ENCODE measurements at regions not wholly inside any gene's neighbourhood (a gene's known extent, or its start where the extent isn't known, plus 50 kb on each side); places are given as distances from the start of the nearest gene placed in this dataset.

GRCh38 chr2:150677551-150677950, 190.1 kb upstream of the RND3 start:
- intact Hi-C loops (cut with DNase I) = no loop called here
- H3K27me3 ChIP-seq = no peaks in the 10 kb centered on the region
- ATAC-seq = no peak
- no peaks in the 10 kb centered on the region for H3K9me3 ChIP-seq
- no peak overlapping the region for H3K27ac ChIP-seq
- FAIRE-seq = no peak
- no peaks in the 10 kb centered on the region for H3K4me1 ChIP-seq
- TF ChIP-seq, protein P1, sequence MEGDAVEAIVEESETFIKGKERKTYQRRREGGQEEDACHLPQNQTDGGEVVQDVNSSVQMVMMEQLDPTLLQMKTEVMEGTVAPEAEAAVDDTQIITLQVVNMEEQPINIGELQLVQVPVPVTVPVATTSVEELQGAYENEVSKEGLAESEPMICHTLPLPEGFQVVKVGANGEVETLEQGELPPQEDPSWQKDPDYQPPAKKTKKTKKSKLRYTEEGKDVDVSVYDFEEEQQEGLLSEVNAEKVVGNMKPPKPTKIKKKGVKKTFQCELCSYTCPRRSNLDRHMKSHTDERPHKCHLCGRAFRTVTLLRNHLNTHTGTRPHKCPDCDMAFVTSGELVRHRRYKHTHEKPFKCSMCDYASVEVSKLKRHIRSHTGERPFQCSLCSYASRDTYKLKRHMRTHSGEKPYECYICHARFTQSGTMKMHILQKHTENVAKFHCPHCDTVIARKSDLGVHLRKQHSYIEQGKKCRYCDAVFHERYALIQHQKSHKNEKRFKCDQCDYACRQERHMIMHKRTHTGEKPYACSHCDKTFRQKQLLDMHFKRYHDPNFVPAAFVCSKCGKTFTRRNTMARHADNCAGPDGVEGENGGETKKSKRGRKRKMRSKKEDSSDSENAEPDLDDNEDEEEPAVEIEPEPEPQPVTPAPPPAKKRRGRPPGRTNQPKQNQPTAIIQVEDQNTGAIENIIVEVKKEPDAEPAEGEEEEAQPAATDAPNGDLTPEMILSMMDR (IDR thresholded peaks at IDR 0.05) = no peak
- no peaks in the 10 kb centered on the region for H3K36me3 ChIP-seq
- no peak for DNase-seq
- H3K4me3 ChIP-seq = no peak overlapping the region
- WGBS, 2 donors = 62 to 70% methylated on average over 4 of the region's 4 CpGs

DNA sequence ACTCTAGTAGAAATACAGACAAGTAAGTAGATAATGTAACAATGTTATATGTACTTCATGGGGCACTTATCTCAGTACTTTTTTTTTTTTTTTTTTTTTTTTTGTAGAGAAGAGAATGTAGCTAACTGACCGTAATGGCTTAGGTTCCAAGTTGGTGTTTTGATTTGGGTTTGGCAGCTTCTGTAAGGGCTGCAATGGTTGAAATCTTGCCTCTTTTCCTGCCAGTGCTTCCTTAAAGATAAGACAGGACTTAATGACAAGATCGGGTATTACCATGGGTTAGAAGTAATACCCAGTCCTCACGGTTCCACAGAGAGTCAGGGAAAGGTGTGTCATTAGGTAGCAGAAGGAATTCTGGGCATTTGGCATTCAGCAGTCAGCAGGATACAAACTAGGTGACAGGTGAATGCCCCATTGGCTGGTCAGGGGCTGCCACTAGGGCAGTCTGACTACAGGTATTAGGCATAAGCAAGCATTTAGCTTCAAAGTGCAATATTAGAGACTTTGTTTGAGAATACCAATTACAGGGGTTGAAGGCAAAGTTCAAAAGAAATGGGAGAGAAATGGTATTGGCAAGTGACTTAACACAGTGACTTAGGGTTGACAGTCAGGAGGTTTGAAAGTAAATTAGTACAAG, 189.4 kb upstream of the RND3 start:
- 53 to 59% methylated on average over 3 of the region's 3 CpGs for WGBS, 2 donors
- no peak overlapping the region for H3K27ac ChIP-seq
- H3K9me3 ChIP-seq = no peaks in the 10 kb centered on the region
- no peaks in the 10 kb centered on the region for H3K27me3 ChIP-seq
- DNase-seq (no peak), FAIRE-seq (no peak), ATAC-seq (no peak)
- H3K4me1 ChIP-seq = no peaks in the 10 kb centered on the region
- intact Hi-C loops (cut with DNase I) = no loop called here
- TF ChIP-seq, protein P1 (IDR thresholded peaks at IDR 0.05) = no peak
- H3K36me3 ChIP-seq = no peaks in the 10 kb centered on the region
- H3K4me3 ChIP-seq = no peak overlapping the region

DNA sequence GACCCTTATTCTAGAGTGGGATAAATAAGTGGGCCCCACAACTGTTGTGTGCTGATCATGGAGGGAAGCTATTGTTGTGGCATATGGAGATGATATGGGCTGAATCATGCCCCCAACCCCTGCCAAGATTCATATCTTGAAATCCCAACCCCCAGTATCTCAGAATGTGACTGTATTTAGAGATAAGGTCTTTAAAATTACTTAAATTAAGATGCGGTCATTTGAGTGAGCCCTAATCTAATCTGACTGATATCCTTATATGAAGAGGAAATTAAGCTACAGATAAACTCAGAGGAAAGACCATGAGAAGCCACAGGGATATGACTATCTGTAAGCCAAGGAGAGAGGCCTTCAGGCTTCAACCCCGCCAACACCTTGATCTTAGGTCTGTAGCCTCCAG, 188.3 kb upstream of the RND3 start:
- no peaks in the 10 kb centered on the region for H3K9me3 ChIP-seq
- H3K27ac ChIP-seq = no peak overlapping the region
- ATAC-seq (no peak), DNase-seq (no peak), FAIRE-seq (no peak)
- intact Hi-C loops (cut with DNase I) = no loop called here
- no peak overlapping the region for H3K4me3 ChIP-seq
- H3K27me3 ChIP-seq = no peaks in the 10 kb centered on the region
- H3K4me1 ChIP-seq = no peaks in the 10 kb centered on the region
- H3K36me3 ChIP-seq = no peaks in the 10 kb centered on the region
- WGBS, 2 donors = 71 to 72% methylated on average over 2 of the region's 2 CpGs
- TF ChIP-seq, protein P1 (IDR thresholded peaks at IDR 0.05) = no peak

DNA sequence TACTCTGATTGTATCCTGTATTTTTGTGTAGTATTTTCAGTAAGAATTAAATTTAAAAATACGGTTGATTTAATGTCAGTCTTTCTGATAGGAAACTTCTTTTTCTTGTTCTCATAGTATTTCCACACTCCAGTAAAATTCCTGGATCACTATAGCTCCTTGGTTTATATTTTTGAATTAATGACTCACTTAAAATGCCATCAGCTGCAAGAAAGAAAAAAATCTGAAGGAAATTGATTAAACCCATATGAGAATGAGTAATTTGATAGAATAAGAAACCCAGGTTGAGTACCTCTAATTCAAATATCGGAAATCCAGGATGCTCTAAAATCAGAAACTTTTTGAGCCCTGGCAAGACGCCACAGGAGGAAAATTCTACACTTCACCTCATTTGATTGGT, 186.8 kb upstream of the RND3 start:
- Histone ChIP-seq H3K27me3 (no peaks in the 10 kb centered on the region), H3K27ac (no peak overlapping the region), H3K9me3 (no peaks in the 10 kb centered on the region), H3K36me3 (no peaks in the 10 kb centered on the region), H3K4me3 (no peak overlapping the region), H3K4me1 (no peaks in the 10 kb centered on the region)
- FAIRE-seq (no peak), DNase-seq (no peak), ATAC-seq (no peak)
- intact Hi-C loops (cut with DNase I) = no loop called here
- 60 to 79% methylated on average over 3 of the region's 3 CpGs for WGBS, 2 donors
- TF ChIP-seq, protein P1 (IDR thresholded peaks at IDR 0.05) = no peak

GRCh38 chr2:150672311-150672710, 184.8 kb upstream of the RND3 start:
- no peak for FAIRE-seq
- WGBS, 2 donors = 82 to 96% methylated on average over 2 of the region's 2 CpGs
- intact Hi-C loops (cut with DNase I) = no loop called here
- no peak for ATAC-seq
- H3K36me3 ChIP-seq = no peaks in the 10 kb centered on the region
- no peak for DNase-seq
- no peaks in the 10 kb centered on the region for H3K9me3 ChIP-seq
- no peaks in the 10 kb centered on the region for H3K4me1 ChIP-seq
- no peak overlapping the region for H3K4me3 ChIP-seq
- H3K27ac ChIP-seq = no peak overlapping the region
- H3K27me3 ChIP-seq = no peaks in the 10 kb centered on the region
- TF ChIP-seq, protein P1 (IDR thresholded peaks at IDR 0.05) = no peak
